MCF 10A (cell line): ENCODE measurements at regions not wholly inside any gene's neighbourhood (a gene's known extent, or its start where the extent isn't known, plus 50 kb on each side); places are given as distances from the start of the nearest gene placed in this dataset.
"Not testable (repeated sequence)": the region's sequence is repeated elsewhere in the genome, so short reads cannot be mapped to it uniquely, and the experiment has no call there.

Source experiments
- BruUV-seq: library from RNA; stranded (reverse); fragments of 400-500 nt; replicated peaks from 2 replicates; lab custom pipeline; 2021; lab: Mats Ljungman, UMichigan
- CTCF ChIA-PET: fragments of 300-600 bp; sonication (Branson Sonifier 250); formaldehyde crosslinking; extraction: SDS; loops from one replicate; lab custom pipeline; 2021; ENCODE audit warnings: antibody characterized with exemption, inconsistent platforms; lab: Yijun Ruan, JAX
- POLR2A ChIA-PET: fragments of 300-600, 350-650 bp; sonication (Branson Sonifier 250); formaldehyde crosslinking; extraction: SDS; loops from one replicate; lab custom pipeline; 2020; ENCODE audit warnings: antibody characterized with exemption, inconsistent platforms; lab: Yijun Ruan, JAX
- DNase-seq: peaks from one replicate; pipeline ENCODE4 v3.0.0-alpha.2; 2018; ENCODE audit not compliant: unreplicated experiment
- H3K27ac Mint-ChIP-seq: one replicate; pipeline ENCODE4 v1.8.0; 2022; ENCODE audit warnings: mild to moderate bottlenecking, low read depth, mixed read lengths; ENCODE audit not compliant: unreplicated experiment
- H3K27me3 Mint-ChIP-seq: one replicate; pipeline ENCODE4 v1.8.0; 2022; ENCODE audit warnings: mixed read lengths; ENCODE audit not compliant: insufficient read depth, unreplicated experiment
- H3K36me3 Mint-ChIP-seq: one replicate; pipeline ENCODE4 v1.8.0; 2022; ENCODE audit warnings: mild to moderate bottlenecking, moderate library complexity, mixed read lengths; ENCODE audit not compliant: insufficient read depth, unreplicated experiment
- H3K4me1 Mint-ChIP-seq: one replicate; pipeline ENCODE4 v1.8.0; 2022; ENCODE audit warnings: mixed read lengths; ENCODE audit not compliant: insufficient read depth, unreplicated experiment
- H3K4me3 Mint-ChIP-seq: one replicate; pipeline ENCODE4 v1.8.0; 2022; ENCODE audit warnings: mild to moderate bottlenecking, moderate library complexity, mixed read lengths; ENCODE audit not compliant: unreplicated experiment
- H3K9me3 Mint-ChIP-seq: one replicate; pipeline ENCODE4 v1.8.0; 2022; ENCODE audit warnings: mixed read lengths; ENCODE audit not compliant: unreplicated experiment
- intact Hi-C: fragments of 100-400 bp; cut with micrococcal nuclease; formaldehyde crosslinking; loops from 2 replicates; pipeline ENCODE4 v1.14.1; 2022
- TF ChIP-seq, protein P1 (sequence below): fragments of 200-600 bp; IDR thresholded peaks from one replicate; pipeline ENCODE4 v1.8.0; 2022; ENCODE audit warnings: antibody characterized with exemption, mild to moderate bottlenecking; ENCODE audit not compliant: unreplicated experiment

DNA sequence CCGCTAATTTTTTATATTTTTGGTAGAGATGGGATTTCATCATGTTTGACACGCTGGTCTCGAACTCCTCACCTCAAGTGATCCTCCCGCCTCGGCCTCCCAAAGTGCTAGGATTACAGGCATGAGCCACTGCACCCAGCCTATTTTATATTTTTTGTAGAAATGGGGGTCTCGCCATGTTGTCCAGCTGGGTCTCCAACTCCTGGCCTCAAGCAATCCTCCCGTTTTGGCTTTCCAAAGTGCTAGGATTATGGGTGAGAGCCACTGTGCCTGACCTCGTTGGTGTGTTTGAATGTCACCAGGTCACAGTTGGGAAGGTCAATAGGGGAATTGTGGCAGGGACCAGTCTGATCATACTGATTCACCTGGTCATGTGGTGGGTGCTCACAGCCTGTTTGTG lies 56.7 kb upstream of the NKD1 start:
- no TSS peak for BruUV-seq
- Mint-ChIP-seq H3K4me1 (no peaks in the 10 kb centered on the region), H3K4me3 (no peak overlapping the region), H3K36me3 (no peaks in the 10 kb centered on the region), H3K27me3 (peaks cover 3% of the 10 kb centered on the region), H3K9me3 (no peaks in the 10 kb centered on the region), H3K27ac (no peak overlapping the region)
- POLR2A ChIA-PET: no interaction called here
- CTCF ChIA-PET: interaction anchor here (0.7 kb wide), 1 partner anchor 179 kb away, joined by 4 read pairs; no protein-coding TSS in a partner anchor
- intact Hi-C loops: no loop called here
- TF ChIP-seq, protein P1, sequence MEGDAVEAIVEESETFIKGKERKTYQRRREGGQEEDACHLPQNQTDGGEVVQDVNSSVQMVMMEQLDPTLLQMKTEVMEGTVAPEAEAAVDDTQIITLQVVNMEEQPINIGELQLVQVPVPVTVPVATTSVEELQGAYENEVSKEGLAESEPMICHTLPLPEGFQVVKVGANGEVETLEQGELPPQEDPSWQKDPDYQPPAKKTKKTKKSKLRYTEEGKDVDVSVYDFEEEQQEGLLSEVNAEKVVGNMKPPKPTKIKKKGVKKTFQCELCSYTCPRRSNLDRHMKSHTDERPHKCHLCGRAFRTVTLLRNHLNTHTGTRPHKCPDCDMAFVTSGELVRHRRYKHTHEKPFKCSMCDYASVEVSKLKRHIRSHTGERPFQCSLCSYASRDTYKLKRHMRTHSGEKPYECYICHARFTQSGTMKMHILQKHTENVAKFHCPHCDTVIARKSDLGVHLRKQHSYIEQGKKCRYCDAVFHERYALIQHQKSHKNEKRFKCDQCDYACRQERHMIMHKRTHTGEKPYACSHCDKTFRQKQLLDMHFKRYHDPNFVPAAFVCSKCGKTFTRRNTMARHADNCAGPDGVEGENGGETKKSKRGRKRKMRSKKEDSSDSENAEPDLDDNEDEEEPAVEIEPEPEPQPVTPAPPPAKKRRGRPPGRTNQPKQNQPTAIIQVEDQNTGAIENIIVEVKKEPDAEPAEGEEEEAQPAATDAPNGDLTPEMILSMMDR: no peak
- DNase-seq: no peak

DNA sequence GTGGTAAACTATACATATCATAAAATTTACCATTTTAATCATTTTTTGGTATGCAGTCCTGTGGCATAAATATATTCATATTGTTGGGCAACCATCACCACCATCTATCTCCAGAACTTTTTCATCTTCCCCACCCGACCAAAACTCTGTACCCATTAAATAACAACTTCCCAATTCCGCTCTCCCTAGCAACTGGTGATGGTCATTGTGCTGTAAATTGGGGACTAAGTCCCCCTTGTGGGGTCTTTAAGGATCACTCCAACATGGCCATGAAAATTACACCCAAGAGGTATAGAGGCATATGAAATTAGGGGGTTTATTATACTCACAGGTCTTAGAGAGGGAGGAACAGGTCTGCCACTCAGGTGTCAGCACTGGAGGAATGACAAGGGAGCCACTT lies 57.4 kb upstream of the NKD1 start:
- CTCF ChIA-PET: no interaction called here

DNA sequence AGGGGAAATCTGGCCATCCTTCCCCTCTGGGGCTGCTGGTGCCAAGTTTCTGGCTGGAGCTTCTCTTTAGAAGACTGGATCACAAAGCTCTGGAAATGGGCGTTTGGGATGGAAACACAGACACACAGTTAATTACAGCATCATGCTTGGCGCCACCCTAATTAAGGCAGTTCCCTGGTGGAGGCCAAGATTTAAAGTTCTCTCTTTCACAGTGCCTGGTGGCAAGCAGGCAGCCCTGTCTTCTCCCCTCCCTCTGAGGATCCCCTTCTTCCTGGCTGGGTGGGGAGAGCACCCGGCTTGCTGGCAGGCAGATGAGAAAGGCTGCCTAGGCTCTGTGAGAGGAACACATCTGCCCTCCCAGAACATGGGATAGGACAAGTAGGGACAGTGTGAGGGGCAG lies 59.0 kb upstream of the NKD1 start:
- H3K36me3 Mint-ChIP-seq: no peaks in the 10 kb centered on the region
- no TSS peak for BruUV-seq
- H3K4me1 Mint-ChIP-seq: no peaks in the 10 kb centered on the region
- intact Hi-C loops: no loop called here
- ChIA-PET POLR2A (no interaction called here), CTCF (interaction anchor here (0.6 to 0.8 kb wide), 2 partner anchors 64 to 114 kb away, joined by 4 read pairs; no protein-coding TSS in a partner anchor)
- peaks cover 13% of the 10 kb centered on the region for H3K27me3 Mint-ChIP-seq
- peaks cover 2% of the 10 kb centered on the region for H3K9me3 Mint-ChIP-seq
- H3K4me3 Mint-ChIP-seq: no peak overlapping the region
- no peak overlapping the region for H3K27ac Mint-ChIP-seq
- TF ChIP-seq, protein P1: no peak
- no peak for DNase-seq

More for the DNA sequence above, 57.4 kb upstream of the NKD1 start:
- POLR2A ChIA-PET: no interaction called here
- Mint-ChIP-seq H3K4me1 (no peaks in the 10 kb centered on the region), H3K27ac (no peak overlapping the region), H3K9me3 (no peaks in the 10 kb centered on the region), H3K27me3 (peaks cover 10% of the 10 kb centered on the region), H3K36me3 (no peaks in the 10 kb centered on the region), H3K4me3 (no peak overlapping the region)
- TF ChIP-seq, protein P1: no peak
- BruUV-seq: no TSS peak
- intact Hi-C loops: no loop called here
- DNase-seq: no peak

DNA sequence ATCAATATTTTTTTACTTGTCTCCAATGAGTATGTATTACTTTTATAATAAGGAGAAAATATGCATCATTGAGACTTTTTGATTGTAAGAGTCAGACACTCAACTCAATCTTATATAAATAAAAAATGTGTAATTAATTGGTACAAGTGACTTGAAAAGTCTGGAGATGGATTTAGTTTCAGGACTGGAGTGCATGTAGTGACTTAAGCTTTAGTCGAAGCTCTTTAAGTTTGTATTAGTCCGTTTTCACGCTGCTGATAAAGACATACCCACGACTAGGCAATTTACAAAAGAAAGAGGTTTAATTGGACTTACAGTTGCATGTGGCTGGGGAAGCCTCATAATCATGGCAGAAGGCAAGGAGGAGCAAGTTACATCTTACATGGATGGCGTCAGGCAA lies 60.7 kb upstream of the NKD1 start:
- intact Hi-C loops: no loop called here
- DNase-seq: no peak
- POLR2A ChIA-PET: no interaction called here

DNA sequence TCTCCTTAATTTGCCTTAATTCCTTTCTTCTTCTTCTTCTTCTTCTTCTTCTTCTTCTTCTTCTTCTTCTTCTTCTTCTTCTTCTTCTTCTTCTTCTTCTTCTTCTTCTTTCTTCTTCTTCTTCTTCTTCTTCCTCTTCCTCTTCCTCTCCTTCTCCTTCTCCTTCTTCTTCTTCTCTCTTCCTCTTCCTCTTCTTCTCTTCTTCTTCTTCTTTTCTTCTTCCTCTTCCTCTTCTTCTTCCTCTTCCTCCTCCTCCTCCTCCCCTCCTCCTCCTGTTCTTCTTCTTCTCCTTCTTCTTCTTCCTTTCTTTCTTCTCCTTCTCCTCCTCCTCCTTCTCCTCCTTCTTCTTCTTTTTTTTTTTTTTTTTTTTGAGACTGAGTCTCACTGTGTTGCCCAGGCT lies 62.0 kb upstream of the NKD1 start:
- peaks cover 13% of the 10 kb centered on the region for H3K27me3 Mint-ChIP-seq
- CTCF ChIA-PET, POLR2A ChIA-PET, DNase-seq, H3K4me3 Mint-ChIP-seq, BruUV-seq, intact Hi-C loops, H3K27ac Mint-ChIP-seq, H3K9me3 Mint-ChIP-seq, H3K36me3 Mint-ChIP-seq, H3K4me1 Mint-ChIP-seq: not testable (repeated sequence)

More for the DNA sequence above, 60.7 kb upstream of the NKD1 start:
- Mint-ChIP-seq H3K36me3 (no peaks in the 10 kb centered on the region), H3K4me3 (no peak overlapping the region), H3K4me1 (no peaks in the 10 kb centered on the region), H3K27ac (no peak overlapping the region), H3K27me3 (peaks cover 13% of the 10 kb centered on the region), H3K9me3 (peaks cover 8% of the 10 kb centered on the region)
- TF ChIP-seq, protein P1: no peak
- CTCF ChIA-PET: no interaction called here
- no TSS peak for BruUV-seq
